ENCODE measurements at regions not wholly inside any gene's neighbourhood (a gene's known extent, or its start where the extent isn't known, plus 50 kb on each side); places are given as distances from the start of the nearest gene placed in this dataset.

DNA sequence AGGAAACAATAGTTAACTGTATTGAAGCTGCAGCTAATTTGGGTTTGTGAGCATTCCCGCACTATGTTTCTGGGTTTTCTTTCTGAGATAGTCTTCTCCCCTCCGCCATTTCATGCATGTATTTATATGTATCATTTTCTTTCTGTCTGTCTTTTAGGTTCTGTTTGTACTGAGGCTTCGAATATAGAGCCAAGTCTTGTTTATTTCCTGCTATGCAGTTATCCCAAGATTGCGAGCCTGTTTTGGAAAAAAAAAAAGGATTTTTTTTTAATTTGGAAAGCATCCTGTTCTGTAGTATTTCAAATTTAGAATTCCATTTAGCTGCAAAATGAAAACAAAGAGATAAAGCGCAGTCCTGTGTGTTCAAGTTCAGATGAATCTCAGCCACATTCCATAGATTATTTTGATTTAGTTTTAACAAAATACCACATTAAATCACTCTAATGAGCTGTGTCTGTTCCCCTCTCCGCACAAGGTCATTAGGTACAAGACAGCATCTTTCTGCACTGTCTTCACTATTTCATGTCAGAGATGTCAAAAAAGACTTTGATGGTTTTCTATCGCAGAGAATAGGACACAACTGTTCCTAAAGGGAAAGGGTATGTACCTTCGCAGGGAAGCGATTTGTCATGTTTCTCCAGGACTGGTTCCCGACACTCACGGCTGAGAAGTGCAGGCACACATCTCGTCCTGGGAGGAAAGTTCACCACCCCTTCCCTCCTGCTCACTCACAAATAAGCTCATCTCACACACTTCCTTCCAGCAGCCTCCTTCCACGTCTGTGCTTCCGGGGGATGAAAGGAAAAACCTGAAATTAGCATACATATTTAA lies 443.4 kb downstream of the ZNF516 start:
- no peaks in the 10 kb centered on the region for H3K4me1 ChIP-seq

GRCh38 chr18:76046221-76046620 lies 448.8 kb downstream of the ZNF516 start:
- no peaks in the 10 kb centered on the region for H3K4me1 ChIP-seq
- no peak overlapping the region for H3K27ac ChIP-seq
- TF ChIP-seq CTCF (IDR thresholded peaks at IDR 0.05) = no peak
- H3K9me3 ChIP-seq = no peaks in the 10 kb centered on the region
- WGBS, 3 donors = 75 to 87% (median 84%) methylated on average over 4 of the region's 4 CpGs
- no peak for DNase-seq
- no peak for ATAC-seq
- H3K27me3 ChIP-seq (ENCODE audit: insufficient read depth in 3 of 3, low read length in 2 of 3) = no peaks in the 10 kb centered on the region
- H3K4me3 ChIP-seq = no peak overlapping the region
- intact Hi-C loops (cut with DNase I) = no loop called here
- H3K36me3 ChIP-seq (ENCODE audit: insufficient read depth in 1 of 2, low read depth in 1 of 2) = no peaks in the 10 kb centered on the region

More for the DNA sequence above, 443.4 kb downstream of the ZNF516 start:
- intact Hi-C loops (cut with DNase I) = no loop called here
- Histone ChIP-seq H3K9me3 (no peaks in the 10 kb centered on the region), H3K36me3 (ENCODE audit: insufficient read depth in 1 of 2, low read depth in 1 of 2) (no peaks in the 10 kb centered on the region), H3K27me3 (ENCODE audit: insufficient read depth in 3 of 3, low read length in 2 of 3) (peaks cover 0 to 6% (median 0%) of the 10 kb centered on the region in 3 donors), H3K27ac (no peak overlapping the region), H3K4me3 (no peak overlapping the region)
- no peak for DNase-seq
- TF ChIP-seq CTCF (IDR thresholded peaks at IDR 0.05) = no peak
- no peak for ATAC-seq
- 40 to 50% (median 46%) methylated on average over 14 of the region's 14 CpGs for WGBS, 3 donors

GRCh38 chr18:76042511-76042910 lies 452.5 kb downstream of the ZNF516 start:
- H3K4me3 ChIP-seq = no peak overlapping the region
- DNase-seq (no peak), ATAC-seq (no peak)
- TF ChIP-seq CTCF (IDR thresholded peaks at IDR 0.05) = no peak
- no peaks in the 10 kb centered on the region for H3K4me1 ChIP-seq
- intact Hi-C loops (cut with DNase I) = no loop called here
- no peaks in the 10 kb centered on the region for H3K27me3 ChIP-seq (ENCODE audit: insufficient read depth in 3 of 3, low read length in 2 of 3)
- 0 to 43% (median 0%) methylated on average over 1 of the region's 1 CpG for WGBS, 3 donors
- no peaks in the 10 kb centered on the region for H3K36me3 ChIP-seq (ENCODE audit: insufficient read depth in 1 of 2, low read depth in 1 of 2)
- H3K27ac ChIP-seq = no peak overlapping the region
- H3K9me3 ChIP-seq = no peaks in the 10 kb centered on the region

DNA sequence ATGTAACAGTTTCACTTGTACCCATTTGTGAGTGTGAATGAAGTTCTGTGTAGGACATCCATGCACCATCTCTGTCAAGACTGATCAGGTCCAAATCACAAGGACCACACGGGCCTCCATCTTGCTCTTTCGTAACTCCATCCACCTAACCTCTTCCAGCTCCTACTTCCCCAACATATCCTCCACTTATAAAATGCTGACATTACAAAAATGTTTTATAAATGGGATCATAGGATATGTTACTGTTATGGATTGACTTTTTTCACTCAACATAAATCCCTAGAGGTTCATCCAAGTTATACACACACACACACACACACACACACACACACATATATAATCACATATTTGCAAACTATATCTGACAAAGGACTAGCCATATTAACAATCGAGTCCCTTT lies 476.8 kb downstream of the ZNF516 start:
- intact Hi-C loops (cut with DNase I) = no loop called here
- H3K27me3 ChIP-seq (ENCODE audit: insufficient read depth in 3 of 3, low read length in 2 of 3) = no peaks in the 10 kb centered on the region
- DNase-seq = no peak
- H3K27ac ChIP-seq = no peak overlapping the region
- WGBS, 3 donors = 86 to 88% (median 87%) methylated on average over 3 of the region's 3 CpGs
- H3K4me1 ChIP-seq = no peaks in the 10 kb centered on the region
- H3K36me3 ChIP-seq (ENCODE audit: insufficient read depth in 1 of 2, low read depth in 1 of 2) = no peaks in the 10 kb centered on the region
- TF ChIP-seq CTCF (IDR thresholded peaks at IDR 0.05) = no peak
- no peak for ATAC-seq
- peaks cover 7% of the 10 kb centered on the region for H3K9me3 ChIP-seq
- no peak overlapping the region for H3K4me3 ChIP-seq

DNA sequence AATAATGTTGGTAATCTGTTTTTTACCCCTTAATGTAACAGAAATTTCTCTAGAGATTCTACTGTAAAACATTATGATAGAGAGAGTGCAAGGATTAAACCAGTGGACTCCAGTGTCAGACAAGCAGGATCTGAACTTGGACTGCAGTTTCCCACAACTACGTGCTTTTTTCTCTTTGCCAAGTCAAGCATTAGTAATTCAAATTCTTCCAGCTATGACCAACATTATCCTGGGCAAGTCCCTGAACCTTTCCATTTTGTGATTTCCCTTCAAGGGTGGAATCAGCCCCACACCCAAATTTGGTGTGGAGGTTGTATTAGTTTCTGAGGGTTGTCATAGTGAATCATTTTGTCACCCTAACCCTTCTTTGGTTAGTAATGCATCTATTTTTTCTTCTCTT lies 482.0 kb downstream of the ZNF516 start:
- WGBS, 3 donors = 30 to 59% (median 31%) methylated on average over 1 of the region's 1 CpG
- ATAC-seq (no peak), DNase-seq (no peak)
- Histone ChIP-seq H3K9me3 (no peaks in the 10 kb centered on the region), H3K27me3 (ENCODE audit: insufficient read depth in 3 of 3, low read length in 2 of 3) (no peaks in the 10 kb centered on the region), H3K36me3 (ENCODE audit: insufficient read depth in 1 of 2, low read depth in 1 of 2) (no peaks in the 10 kb centered on the region), H3K4me1 (no peaks in the 10 kb centered on the region), H3K27ac (no peak overlapping the region), H3K4me3 (no peak overlapping the region)
- no peak for TF ChIP-seq CTCF (IDR thresholded peaks at IDR 0.05)
- intact Hi-C loops (cut with DNase I) = no loop called here

Data from psoas muscle (tissue), 7 donors.